Transverse colon (tissue), 4 donors: ENCODE measurements at regions not wholly inside any gene's neighbourhood (a gene's known extent, or its start where the extent isn't known, plus 50 kb on each side); places are given as distances from the start of the nearest gene placed in this dataset.

ENCODE experiments used
- EP300 ChIP-seq: sonication (generic); formaldehyde crosslinking; IDR thresholded peaks from one replicate; pipeline ENCODE4 v1.6.1; 2017; ENCODE audit warnings: antibody characterized with exemption, low read depth
- POLR2A ChIP-seq: fragments of 450-650 bp; IDR thresholded peaks from one replicate; pipeline ENCODE4 v1.6.1; 2016; ENCODE audit warnings: antibody characterized with exemption, mild to moderate bottlenecking, moderate library complexity
- POLR2AphosphoS5 ChIP-seq, 3 donors: sonication (generic); formaldehyde crosslinking; IDR thresholded peaks; one replicate each; pipeline ENCODE4 v1.6.1; 2016; ENCODE audit warnings: antibody characterized with exemption in 3 of 3
- TF ChIP-seq, protein P1 (sequence below), 5 experiments: fragments of 200-600 bp in 3 of 5; fragments of 450-650 bp in 2 of 5; sonication (generic) in 3 of 5; IDR thresholded peaks; 1 replicate in 2 of 5; 2 replicates in 3 of 5; pipeline ENCODE4 v1.5.1; 2016 to 2017; ENCODE audit warnings: antibody characterized with exemption in 5 of 5, inconsistent platforms in 3 of 5, mild to moderate bottlenecking in 2 of 5, moderate library complexity in 1 of 5

DNA sequence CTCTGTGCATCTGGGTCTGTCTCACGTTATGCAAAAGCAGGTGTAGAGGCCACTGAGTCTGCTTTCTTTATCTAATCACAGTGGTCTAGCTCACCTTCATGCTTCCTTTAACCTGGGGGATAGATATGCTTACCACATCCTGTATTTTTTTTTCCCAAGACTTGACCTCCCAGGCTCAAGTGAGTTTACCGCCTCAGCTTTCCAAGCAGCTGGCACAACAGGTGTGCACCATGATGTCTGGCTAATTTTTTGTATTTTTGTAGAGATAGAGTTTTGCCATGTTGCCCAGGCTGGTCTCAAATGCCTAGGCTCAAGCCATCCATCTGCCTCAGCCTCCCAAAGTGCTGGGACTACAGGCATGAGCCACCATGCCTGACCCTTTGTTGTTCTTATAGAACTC is 236.0 kb downstream of the ATP23 start:
- TF ChIP-seq, protein P1, sequence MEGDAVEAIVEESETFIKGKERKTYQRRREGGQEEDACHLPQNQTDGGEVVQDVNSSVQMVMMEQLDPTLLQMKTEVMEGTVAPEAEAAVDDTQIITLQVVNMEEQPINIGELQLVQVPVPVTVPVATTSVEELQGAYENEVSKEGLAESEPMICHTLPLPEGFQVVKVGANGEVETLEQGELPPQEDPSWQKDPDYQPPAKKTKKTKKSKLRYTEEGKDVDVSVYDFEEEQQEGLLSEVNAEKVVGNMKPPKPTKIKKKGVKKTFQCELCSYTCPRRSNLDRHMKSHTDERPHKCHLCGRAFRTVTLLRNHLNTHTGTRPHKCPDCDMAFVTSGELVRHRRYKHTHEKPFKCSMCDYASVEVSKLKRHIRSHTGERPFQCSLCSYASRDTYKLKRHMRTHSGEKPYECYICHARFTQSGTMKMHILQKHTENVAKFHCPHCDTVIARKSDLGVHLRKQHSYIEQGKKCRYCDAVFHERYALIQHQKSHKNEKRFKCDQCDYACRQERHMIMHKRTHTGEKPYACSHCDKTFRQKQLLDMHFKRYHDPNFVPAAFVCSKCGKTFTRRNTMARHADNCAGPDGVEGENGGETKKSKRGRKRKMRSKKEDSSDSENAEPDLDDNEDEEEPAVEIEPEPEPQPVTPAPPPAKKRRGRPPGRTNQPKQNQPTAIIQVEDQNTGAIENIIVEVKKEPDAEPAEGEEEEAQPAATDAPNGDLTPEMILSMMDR (IDR thresholded peaks at IDR 0.05): no peak
- TF ChIP-seq POLR2A (no peak), POLR2AphosphoS5 (IDR thresholded peaks at IDR 0.05) (no peak), EP300 (no peak)
